SKM-1 treated with dmso at 0.1 percent for 144 hours (cell line): ENCODE measurements at regions not wholly inside any gene's neighbourhood (a gene's known extent, or its start where the extent isn't known, plus 50 kb on each side); places are given as distances from the start of the nearest gene placed in this dataset.

Experiments used
- DNase-seq: peaks from one replicate; lab custom pipeline; 2025; ENCODE audit not compliant: unreplicated experiment; lab: John Stamatoyannopoulos, UW

GRCh38 chr18:40695526-40695925, 1259.5 kb upstream of the PIK3C3 start:
- DNase-seq = no peak

GRCh38 chr18:40692871-40693270, 1262.2 kb upstream of the PIK3C3 start:
- no peak for DNase-seq

- no peak for DNase-seq
These were observed 1265.0 kb upstream of the PIK3C3 start for GRCh38 chr18:40690062-40690461.

GRCh38 chr18:40687399-40687798, 1267.6 kb upstream of the PIK3C3 start:
- DNase-seq = no peak

- DNase-seq = no peak
These were observed 1268.2 kb upstream of the PIK3C3 start for GRCh38 chr18:40686836-40687235.

GRCh38 chr18:40685219-40685618, 1269.8 kb upstream of the PIK3C3 start:
- no peak for DNase-seq

GRCh38 chr18:40678318-40678717, 1276.7 kb upstream of the PIK3C3 start:
- no peak for DNase-seq

- no peak for DNase-seq
These were observed 1278.4 kb upstream of the PIK3C3 start for GRCh38 chr18:40676668-40677067.

- DNase-seq = no peak
These were observed 1281.9 kb upstream of the PIK3C3 start for GRCh38 chr18:40673150-40673549.

GRCh38 chr18:40672590-40672989, 1282.4 kb upstream of the PIK3C3 start:
- DNase-seq = no peak

- DNase-seq = no peak
These were observed 1284.2 kb upstream of the PIK3C3 start for GRCh38 chr18:40670668-40671375.

- no peak for DNase-seq
These were observed 1292.1 kb upstream of the PIK3C3 start for GRCh38 chr18:40662898-40663437.

GRCh38 chr18:40653682-40654081, 1301.4 kb upstream of the PIK3C3 start:
- DNase-seq = no peak

GRCh38 chr18:40652321-40652720, 1302.7 kb upstream of the PIK3C3 start:
- no peak for DNase-seq

GRCh38 chr18:40651163-40651562, 1303.9 kb upstream of the PIK3C3 start:
- DNase-seq = no peak

- DNase-seq = no peak
These were observed 1312.3 kb upstream of the PIK3C3 start for GRCh38 chr18:40642692-40643229.

GRCh38 chr18:40631319-40631718, 1323.7 kb upstream of the PIK3C3 start:
- no peak for DNase-seq

- no peak for DNase-seq
These were observed 1324.5 kb upstream of the PIK3C3 start for GRCh38 chr18:40630496-40630895.

- DNase-seq = no peak
These were observed 1330.1 kb upstream of the PIK3C3 start for GRCh38 chr18:40624959-40625358.

- no peak for DNase-seq
These were observed 1341.3 kb upstream of the PIK3C3 start for GRCh38 chr18:40613721-40614120.

GRCh38 chr18:40612356-40612755, 1342.7 kb upstream of the PIK3C3 start:
- no peak for DNase-seq

- DNase-seq = no peak
These were observed 1346.8 kb upstream of the PIK3C3 start for GRCh38 chr18:40608226-40608625.
